ENCODE measurements at regions not wholly inside any gene's neighbourhood (a gene's known extent, or its start where the extent isn't known, plus 50 kb on each side); places are given as distances from the start of the nearest gene placed in this dataset.
"Not testable (repeated sequence)": the region's sequence is repeated elsewhere in the genome, so short reads cannot be mapped to it uniquely, and the experiment has no call there.

- Histone ChIP-seq H2BK120ac (ENCODE audit: low read depth, low read length) (no peak overlapping the region), H3K4ac (ENCODE audit: low read length) (no peak overlapping the region), H3K4me2 (ENCODE audit: insufficient read depth, low read length, poor library complexity, severe bottlenecking) (no peak overlapping the region), H2BK5ac (ENCODE audit: low read length) (no peak overlapping the region), H4K91ac (ENCODE audit: low read depth, low read length, poor library complexity) (no peak overlapping the region), H3K9ac (ENCODE audit: low read depth, low read length, poor library complexity) (no peak overlapping the region), H3K4me3 (ENCODE audit: low read length in 2 of 2) (no peak overlapping the region), H2BK12ac (ENCODE audit: low read length) (no peak overlapping the region), H2AFZ (ENCODE audit: low read length) (peak overlapping the region; percentile 75), H3K9me3 (replicated peaks in 1 of 2; ENCODE audit: control insufficient read depth in 2 of 2, insufficient read depth in 1 of 2, low read depth in 1 of 2, low read length in 2 of 2) (peaks cover 5 to 13% of the 10 kb centered on the region in 2 donors), H3K18ac (ENCODE audit: low read length) (no peak overlapping the region), H3K79me1 (ENCODE audit: low read depth, low read length) (no peaks in the 10 kb centered on the region), H3K27ac (replicated peaks; ENCODE audit: low read length) (no peak overlapping the region), H2BK15ac (ENCODE audit: low read length) (no peak overlapping the region), H3K14ac (ENCODE audit: low read length) (no peak overlapping the region), H3K27me3 (ENCODE audit: control insufficient read depth in 3 of 3, insufficient read depth in 3 of 3, low read depth in 1 of 3, low read length in 3 of 3) (no peaks in the 10 kb centered on the region), H2AK5ac (ENCODE audit: low read depth, low read length) (no peak overlapping the region), H3K36me3 (replicated peaks in 1 of 2; ENCODE audit: control insufficient read depth in 2 of 2, insufficient read depth in 2 of 2, low read length in 2 of 2) (no peaks in the 10 kb centered on the region), H3K4me1 (ENCODE audit: control insufficient read depth in 2 of 2, insufficient read depth in 1 of 2, low read depth in 1 of 2, low read length in 2 of 2) (peaks cover 8 to 10% of the 10 kb centered on the region in 2 donors), H4K8ac (ENCODE audit: low read depth, low read length) (no peak overlapping the region), H3K23ac (ENCODE audit: low read depth, low read length, poor library complexity) (no peak overlapping the region)
- DNase-seq (ENCODE audit: low spot score) = no peak
- no CpG with 5 or more reads among the region's 9 CpGs for WGBS, 2 donors (ENCODE audit: extremely low coverage in 2 of 2, insufficient read length in 2 of 2, insufficient replicate concordance in 1 of 2)
These were observed 126.4 kb upstream of the JADE1 start for GRCh38 chr4:128682942-128683666.

- Histone ChIP-seq H3K4ac (ENCODE audit: low read length) (no peak overlapping the region), H2AFZ (ENCODE audit: low read length) (no peak overlapping the region), H4K91ac (ENCODE audit: low read depth, low read length, poor library complexity) (no peak overlapping the region), H2BK120ac (ENCODE audit: low read depth, low read length) (no peak overlapping the region), H4K8ac (ENCODE audit: low read depth, low read length) (no peak overlapping the region), H3K9ac (ENCODE audit: low read depth, low read length, poor library complexity) (no peak overlapping the region), H2BK15ac (ENCODE audit: low read length) (no peak overlapping the region), H3K14ac (ENCODE audit: low read length) (no peak overlapping the region), H2BK12ac (ENCODE audit: low read length) (no peak overlapping the region), H3K9me3 (replicated peaks in 1 of 2; ENCODE audit: control insufficient read depth in 2 of 2, insufficient read depth in 1 of 2, low read depth in 1 of 2, low read length in 2 of 2) (no peaks in the 10 kb centered on the region), H2BK5ac (ENCODE audit: low read length) (no peak overlapping the region), H3K27me3 (ENCODE audit: control insufficient read depth in 3 of 3, insufficient read depth in 3 of 3, low read depth in 1 of 3, low read length in 3 of 3) (no peaks in the 10 kb centered on the region), H3K27ac (replicated peaks; ENCODE audit: low read length) (no peak overlapping the region), H3K4me2 (ENCODE audit: insufficient read depth, low read length, poor library complexity, severe bottlenecking) (no peak overlapping the region), H3K4me1 (ENCODE audit: control insufficient read depth in 2 of 2, insufficient read depth in 1 of 2, low read depth in 1 of 2, low read length in 2 of 2) (peaks cover 0 to 1% of the 10 kb centered on the region in 2 donors), H3K18ac (ENCODE audit: low read length) (no peak overlapping the region), H3K4me3 (ENCODE audit: low read length in 2 of 2) (no peak overlapping the region), H2AK5ac (ENCODE audit: low read depth, low read length) (no peak overlapping the region), H3K36me3 (replicated peaks in 1 of 2; ENCODE audit: control insufficient read depth in 2 of 2, insufficient read depth in 2 of 2, low read length in 2 of 2) (no peaks in the 10 kb centered on the region), H3K79me1 (ENCODE audit: low read depth, low read length) (no peaks in the 10 kb centered on the region), H3K23ac (ENCODE audit: low read depth, low read length, poor library complexity) (no peak overlapping the region)
- no CpG with 5 or more reads among the region's 1 CpG for WGBS, 2 donors (ENCODE audit: extremely low coverage in 2 of 2, insufficient read length in 2 of 2, insufficient replicate concordance in 1 of 2)
- DNase-seq (ENCODE audit: low spot score) = no peak
These were observed 133.4 kb upstream of the JADE1 start for GRCh38 chr4:128676095-128676494.

- Histone ChIP-seq H3K14ac (ENCODE audit: low read length) (no peak overlapping the region), H2AFZ (ENCODE audit: low read length) (no peak overlapping the region), H3K4me2 (ENCODE audit: insufficient read depth, low read length, poor library complexity, severe bottlenecking) (no peak overlapping the region), H3K27me3 (ENCODE audit: control insufficient read depth in 3 of 3, insufficient read depth in 3 of 3, low read depth in 1 of 3, low read length in 3 of 3) (no peaks in the 10 kb centered on the region), H2BK5ac (ENCODE audit: low read length) (no peak overlapping the region), H3K18ac (ENCODE audit: low read length) (no peak overlapping the region), H2BK15ac (ENCODE audit: low read length) (no peak overlapping the region), H3K27ac (replicated peaks; ENCODE audit: low read length) (no peak overlapping the region), H2AK5ac (ENCODE audit: low read depth, low read length) (no peak overlapping the region), H2BK120ac (ENCODE audit: low read depth, low read length) (no peak overlapping the region), H4K8ac (ENCODE audit: low read depth, low read length) (no peak overlapping the region), H3K79me1 (ENCODE audit: low read depth, low read length) (no peaks in the 10 kb centered on the region), H3K9me3 (replicated peaks in 1 of 2; ENCODE audit: control insufficient read depth in 2 of 2, insufficient read depth in 1 of 2, low read depth in 1 of 2, low read length in 2 of 2) (no peaks in the 10 kb centered on the region), H2BK12ac (ENCODE audit: low read length) (no peak overlapping the region), H3K4ac (ENCODE audit: low read length) (no peak overlapping the region), H3K4me3 (ENCODE audit: low read length in 2 of 2) (no peak overlapping the region), H4K91ac (ENCODE audit: low read depth, low read length, poor library complexity) (no peak overlapping the region), H3K36me3 (replicated peaks in 1 of 2; ENCODE audit: control insufficient read depth in 2 of 2, insufficient read depth in 2 of 2, low read length in 2 of 2) (no peaks in the 10 kb centered on the region), H3K4me1 (ENCODE audit: control insufficient read depth in 2 of 2, insufficient read depth in 1 of 2, low read depth in 1 of 2, low read length in 2 of 2) (peaks cover 0 to 1% of the 10 kb centered on the region in 2 donors), H3K9ac (ENCODE audit: low read depth, low read length, poor library complexity) (no peak overlapping the region), H3K23ac (ENCODE audit: low read depth, low read length, poor library complexity) (no peak overlapping the region)
- no CpG with 5 or more reads among the region's 1 CpG for WGBS, 2 donors (ENCODE audit: extremely low coverage in 2 of 2, insufficient read length in 2 of 2, insufficient replicate concordance in 1 of 2)
- no peak for DNase-seq (ENCODE audit: low spot score)
These were observed 134.4 kb upstream of the JADE1 start for GRCh38 chr4:128675083-128675482.

GRCh38 chr4:128673159-128673558 is 136.3 kb upstream of the JADE1 start:
- H2BK12ac ChIP-seq (ENCODE audit: low read length); H3K27me3 ChIP-seq (ENCODE audit: control insufficient read depth in 3 of 3, insufficient read depth in 3 of 3, low read depth in 1 of 3, low read length in 3 of 3); H3K36me3 ChIP-seq (replicated peaks in 1 of 2; ENCODE audit: control insufficient read depth in 2 of 2, insufficient read depth in 2 of 2, low read length in 2 of 2); H3K79me1 ChIP-seq (ENCODE audit: low read depth, low read length); H3K18ac ChIP-seq (ENCODE audit: low read length); H2BK15ac ChIP-seq (ENCODE audit: low read length); H2BK5ac ChIP-seq (ENCODE audit: low read length); H2AK5ac ChIP-seq (ENCODE audit: low read depth, low read length); H4K91ac ChIP-seq (ENCODE audit: low read depth, low read length, poor library complexity); H4K8ac ChIP-seq (ENCODE audit: low read depth, low read length); H3K23ac ChIP-seq (ENCODE audit: low read depth, low read length, poor library complexity); H3K4me1 ChIP-seq (ENCODE audit: control insufficient read depth in 2 of 2, insufficient read depth in 1 of 2, low read depth in 1 of 2, low read length in 2 of 2); H3K14ac ChIP-seq (ENCODE audit: low read length); H3K4me2 ChIP-seq (ENCODE audit: insufficient read depth, low read length, poor library complexity, severe bottlenecking); H3K4me3 ChIP-seq (ENCODE audit: low read length in 2 of 2); DNase-seq (ENCODE audit: low spot score); H3K4ac ChIP-seq (ENCODE audit: low read length); H3K27ac ChIP-seq (replicated peaks; ENCODE audit: low read length); H3K9me3 ChIP-seq (replicated peaks in 1 of 2; ENCODE audit: control insufficient read depth in 2 of 2, insufficient read depth in 1 of 2, low read depth in 1 of 2, low read length in 2 of 2); H3K9ac ChIP-seq (ENCODE audit: low read depth, low read length, poor library complexity); H2BK120ac ChIP-seq (ENCODE audit: low read depth, low read length): not testable (repeated sequence)
- peak overlapping the region; percentile 64 for H2AFZ ChIP-seq (ENCODE audit: low read length)
- WGBS, 2 donors (ENCODE audit: extremely low coverage in 2 of 2, insufficient read length in 2 of 2, insufficient replicate concordance in 1 of 2) = no CpG with 5 or more reads among the region's 7 CpGs

All from neuronal stem cell (in vitro differentiated cells).